ENCODE measurements at regions not wholly inside any gene's neighbourhood (a gene's known extent, or its start where the extent isn't known, plus 50 kb on each side); places are given as distances from the start of the nearest gene placed in this dataset.

- intact Hi-C loops (cut with DNase I; ENCODE audit: low total_unique reads), result no loop called here
- no peak for TF ChIP-seq CTCF (IDR thresholded peaks at IDR 0.05)
- TF ChIP-seq POLR2A (IDR thresholded peaks at IDR 0.05), result no peak
- no peak overlapping the region for H3K4me3 ChIP-seq (ENCODE audit: low read depth, poor library complexity, severe bottlenecking)
- WGBS, 2 donors, result 72 to 78% methylated on average over 1 of the region's 1 CpG
- DNase-seq (ENCODE audit: low spot score in 2 of 2), result no peak
These were observed 1827.3 kb upstream of the FLRT2 start for GRCh38 chr14:83702619-83703018.

- intact Hi-C loops (cut with DNase I; ENCODE audit: low total_unique reads), result no loop called here
- DNase-seq (ENCODE audit: low spot score in 2 of 2), result no peak
- H3K4me3 ChIP-seq (ENCODE audit: low read depth, poor library complexity, severe bottlenecking), result no peak overlapping the region
- TF ChIP-seq CTCF (IDR thresholded peaks at IDR 0.05), result no peak
- no peak for TF ChIP-seq POLR2A (IDR thresholded peaks at IDR 0.05)
- WGBS, 2 donors, result 58 to 65% methylated on average over 4 of the region's 4 CpGs
These were observed 1823.6 kb upstream of the FLRT2 start for GRCh38 chr14:83706231-83706954.

GRCh38 chr14:83707056-83707455 lies 1822.9 kb upstream of the FLRT2 start:
- DNase-seq (ENCODE audit: low spot score in 2 of 2), result no peak
- no peak overlapping the region for H3K4me3 ChIP-seq (ENCODE audit: low read depth, poor library complexity, severe bottlenecking)
- WGBS, 2 donors, result 74 to 85% methylated on average over 2 of the region's 2 CpGs
- intact Hi-C loops (cut with DNase I; ENCODE audit: low total_unique reads), result no loop called here
- TF ChIP-seq CTCF (IDR thresholded peaks at IDR 0.05) (no peak), POLR2A (IDR thresholded peaks at IDR 0.05) (no peak)

- TF ChIP-seq POLR2A (IDR thresholded peaks at IDR 0.05) (no peak), CTCF (IDR thresholded peaks at IDR 0.05) (no peak)
- H3K4me3 ChIP-seq (ENCODE audit: low read depth, poor library complexity, severe bottlenecking), result no peak overlapping the region
- no peak for DNase-seq (ENCODE audit: low spot score in 2 of 2)
- intact Hi-C loops (cut with DNase I; ENCODE audit: low total_unique reads), result no loop called here
These were observed 1820.8 kb upstream of the FLRT2 start for GRCh38 chr14:83709116-83709515.

- DNase-seq (ENCODE audit: low spot score in 2 of 2), result no peak
- intact Hi-C loops (cut with DNase I; ENCODE audit: low total_unique reads), result no loop called here
- TF ChIP-seq CTCF (IDR thresholded peaks at IDR 0.05) (no peak), POLR2A (IDR thresholded peaks at IDR 0.05) (no peak)
- whole genome bisulfite sequencing, 2 donors, result 91 to 95% methylated on average over 2 of the region's 2 CpGs
- no peak overlapping the region for H3K4me3 ChIP-seq (ENCODE audit: low read depth, poor library complexity, severe bottlenecking)
These were observed 1818.9 kb upstream of the FLRT2 start for GRCh38 chr14:83711046-83711445.
